Transverse colon (tissue), 4 donors: ENCODE measurements at regions not wholly inside any gene's neighbourhood (a gene's known extent, or its start where the extent isn't known, plus 50 kb on each side); places are given as distances from the start of the nearest gene placed in this dataset.
"Not testable (repeated sequence)": the region's sequence is repeated elsewhere in the genome, so short reads cannot be mapped to it uniquely, and the experiment has no call there.

Experiments used
- DNase-seq: peaks from one replicate; pipeline ENCODE4 v3.0.0-alpha.2; 2019
- H3K27ac ChIP-seq, 4 donors: fragments of 200-600 bp; sonication (generic); 2 replicates each; pipeline ENCODE4 v1.5.1; 2016 to 2018; ENCODE audit warnings: inconsistent platforms in 4 of 4
- H3K27me3 ChIP-seq: fragments of 200-600 bp; sonication (generic); 2 replicates; pipeline ENCODE4 v1.5.1; 2017; ENCODE audit warnings: inconsistent platforms
- H3K36me3 ChIP-seq, 4 donors: fragments of 200-600 bp; sonication (generic); 2 replicates each; pipeline ENCODE4 v1.5.1; 2017 to 2019; ENCODE audit warnings: inconsistent platforms in 4 of 4
- H3K4me1 ChIP-seq, 4 donors: fragments of 200-600 bp; sonication (generic); 2 replicates each; pipeline ENCODE4 v1.5.1; 2017 to 2020; ENCODE audit warnings: inconsistent platforms in 4 of 4
- H3K4me3 ChIP-seq, 4 donors: fragments of 200-600 bp; sonication (generic); 1 replicate in 1 of 4; 2 replicates in 3 of 4; pipeline versions ENCODE4 v1.5.1 to v1.6.1; 2017 to 2019; ENCODE audit warnings: inconsistent platforms in 4 of 4
- H3K9me3 ChIP-seq, 2 donors: fragments of 200-600 bp; sonication (generic); 2 replicates each; pipeline ENCODE4 v1.5.1; 2017 to 2019; ENCODE audit warnings: inconsistent platforms in 2 of 2
- WGBS, 2 donors: methylation state at CpG; one replicate each; pipeline ENCODE4 v1.1.5; 2018; ENCODE audit warnings: low coverage in 1 of 2; 5-methylcytosine and 5-hydroxymethylcytosine counted together
- in situ Hi-C, 4 donors: fragments of 200-750 bp; cut with MboI; loops; one replicate each; pipeline versions ENCODE4 v1.15.0 to v1.15.1; 2017; ENCODE audit warnings: low sequenced_read_pairs in 3 of 4, low pct_ligation_motif_present in 1 of 4, low pct_unique_long_range_greater_than_20kb in 1 of 4
- intact Hi-C: fragments of 100-400 bp; cut with DNase I; formaldehyde crosslinking; loops from one replicate; pipeline ENCODE4 v1.15.1; 2023; ENCODE audit warnings: low total_unique reads

DNA sequence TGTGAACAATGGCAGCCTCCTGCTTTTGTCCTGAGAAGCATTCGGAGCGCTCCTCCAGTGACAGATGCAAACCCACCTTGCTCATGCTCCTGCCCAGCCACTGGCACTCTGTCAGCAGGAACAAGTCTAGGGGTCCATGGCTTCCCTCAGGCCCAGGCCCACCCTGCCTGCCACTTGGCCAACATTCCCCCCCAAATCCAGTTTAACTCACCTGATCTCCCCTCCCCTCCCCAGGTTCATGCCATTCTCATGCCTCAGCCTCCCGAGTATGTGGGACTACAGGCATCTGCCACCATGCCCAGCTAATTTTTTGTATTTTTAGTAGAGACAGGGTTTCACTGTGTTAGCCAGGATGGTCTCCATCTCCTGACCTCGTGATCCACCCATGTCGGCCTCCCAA, 118.9 kb upstream of the TPTE start:
- intact Hi-C loops, H3K36me3 ChIP-seq, H3K27me3 ChIP-seq, in situ Hi-C loops, DNase-seq, H3K4me1 ChIP-seq, H3K4me3 ChIP-seq, H3K27ac ChIP-seq: not testable (repeated sequence)
- WGBS, 2 donors, result 77 to 78% methylated on average over 5 of the region's 5 CpGs
- H3K9me3 ChIP-seq, result peaks cover 42 to 54% of the 10 kb centered on the region in 2 donors

- not testable (repeated sequence) for H3K4me1 ChIP-seq
Measured at GRCh38 chr21:10405331-10405730, 116.1 kb upstream of the TPTE start.

DNA sequence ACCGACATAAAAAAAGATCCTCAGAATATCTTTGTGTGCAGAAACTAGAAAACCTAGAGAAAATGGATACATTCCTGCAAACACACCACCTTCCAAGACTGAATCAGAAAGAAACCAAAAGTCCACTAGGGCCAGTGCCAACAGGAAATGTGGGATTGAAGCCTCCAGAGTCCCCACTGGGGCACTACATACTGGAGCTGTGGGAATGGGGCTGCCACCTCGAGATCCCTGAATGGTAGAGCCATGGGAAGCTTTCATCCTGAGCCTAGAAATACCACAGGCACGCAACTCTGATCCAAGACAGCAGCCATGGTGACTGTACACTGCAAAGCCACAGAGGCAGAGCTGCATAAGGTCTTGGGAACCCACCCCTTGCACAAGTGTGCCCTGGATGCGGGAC, 111.6 kb upstream of the TPTE start:
- H3K4me3 ChIP-seq, H3K4me1 ChIP-seq, H3K27ac ChIP-seq, H3K36me3 ChIP-seq, in situ Hi-C loops, DNase-seq, intact Hi-C loops, H3K27me3 ChIP-seq: not testable (repeated sequence)
- peaks cover 9 to 17% of the 10 kb centered on the region in 2 donors for H3K9me3 ChIP-seq
- 55 to 75% methylated on average over 1 to 4 of the region's 4 CpGs for WGBS, 2 donors

More at GRCh38 chr21:10405331-10405730, 116.1 kb upstream of the TPTE start:
- H3K36me3 ChIP-seq, DNase-seq, H3K4me3 ChIP-seq, in situ Hi-C loops, H3K27ac ChIP-seq, H3K27me3 ChIP-seq, intact Hi-C loops: not testable (repeated sequence)
- H3K9me3 ChIP-seq, result peaks cover 40 to 51% of the 10 kb centered on the region in 2 donors
- WGBS, 2 donors, result 85% methylated on average over 29 to 36 of the region's 36 CpGs

DNA sequence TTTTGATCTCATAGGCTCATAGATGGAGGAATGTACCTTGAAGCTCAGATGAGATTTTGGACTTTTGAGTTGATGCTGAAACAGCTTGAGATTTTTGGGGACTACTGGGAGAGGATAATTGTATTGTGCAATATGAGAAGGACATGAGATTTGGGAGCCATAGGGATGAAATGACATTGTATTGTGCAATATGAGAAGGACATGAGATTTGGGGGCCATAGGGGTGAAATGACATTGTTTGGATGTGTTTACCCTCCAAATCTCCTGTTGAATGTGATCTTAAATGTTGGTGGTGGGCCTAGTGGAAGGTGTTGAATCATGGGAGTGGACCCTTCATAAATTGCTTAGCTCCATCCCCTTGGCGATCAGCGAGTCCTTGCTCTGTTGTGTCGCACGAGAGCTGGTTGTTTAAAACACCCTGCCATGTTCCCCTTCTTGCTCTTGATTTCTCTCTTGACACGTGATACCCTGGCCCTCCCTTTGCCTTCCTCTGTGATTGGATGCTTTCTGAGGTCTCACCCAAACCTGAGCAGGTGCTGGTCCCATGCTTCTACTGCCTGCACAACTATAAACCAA, 110.9 kb upstream of the TPTE start:
- H3K27me3 ChIP-seq, H3K4me3 ChIP-seq, in situ Hi-C loops, intact Hi-C loops, H3K27ac ChIP-seq, H3K36me3 ChIP-seq, H3K4me1 ChIP-seq, DNase-seq: not testable (repeated sequence)
- 22 to 56% methylated on average over 1 to 5 of the region's 5 CpGs for WGBS, 2 donors
- H3K9me3 ChIP-seq, result peaks cover 9 to 17% of the 10 kb centered on the region in 2 donors

DNA sequence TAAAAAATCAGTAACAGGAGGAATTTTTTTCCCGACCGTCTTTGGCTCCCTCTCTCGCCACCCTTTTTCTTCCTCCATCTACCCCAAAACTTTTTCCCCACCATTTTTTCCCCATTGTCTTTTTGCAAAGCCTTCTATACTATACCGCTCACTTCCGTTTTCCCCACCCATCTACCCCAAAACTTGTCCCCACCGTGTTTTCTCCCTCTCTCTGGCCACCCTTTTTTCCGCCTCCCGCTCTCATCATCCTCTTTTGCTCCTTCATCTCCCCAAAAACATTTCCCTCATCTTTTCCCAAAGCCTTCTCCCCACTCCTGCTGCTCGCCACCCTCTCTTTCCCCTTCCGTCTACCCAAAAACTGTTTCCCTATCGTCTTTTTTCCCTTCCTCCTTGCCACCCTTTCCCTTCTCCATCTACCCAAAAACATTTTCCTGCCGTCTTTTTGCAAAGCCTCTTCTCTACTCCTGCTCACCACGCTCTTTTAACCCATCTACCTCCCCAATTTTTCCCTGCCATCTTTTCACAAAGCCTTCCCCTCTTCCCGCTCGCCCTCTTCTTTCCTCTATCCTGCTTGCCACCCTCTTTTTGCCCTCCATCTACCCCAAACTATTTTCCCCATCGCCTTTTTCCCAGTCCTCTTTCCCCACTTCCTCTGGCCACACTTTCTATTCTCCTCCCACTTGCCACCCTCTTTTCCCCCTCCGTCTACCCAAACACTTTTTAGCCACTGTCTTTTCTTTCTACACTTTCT, 109.4 kb upstream of the TPTE start:
- in situ Hi-C loops, intact Hi-C loops: not testable (repeated sequence)

GRCh38 chr21:10412928-10413246, 108.5 kb upstream of the TPTE start:
- H3K4me3 ChIP-seq, H3K27ac ChIP-seq, DNase-seq, H3K4me1 ChIP-seq, H3K27me3 ChIP-seq, intact Hi-C loops, H3K36me3 ChIP-seq, in situ Hi-C loops: not testable (repeated sequence)
- H3K9me3 ChIP-seq, result peaks cover 23 to 26% of the 10 kb centered on the region in 2 donors
- WGBS, 2 donors, result 74 to 83% methylated on average over 4 to 8 of the region's 8 CpGs

More for the DNA sequence above, 109.4 kb upstream of the TPTE start:
- H3K27me3 ChIP-seq, H3K4me3 ChIP-seq, H3K4me1 ChIP-seq, H3K27ac ChIP-seq, H3K36me3 ChIP-seq, DNase-seq: not testable (repeated sequence)
- H3K9me3 ChIP-seq, result peaks cover 22 to 23% of the 10 kb centered on the region in 2 donors
- WGBS, 2 donors, result 75% methylated on average over 17 of the region's 17 CpGs

GRCh38 chr21:10413247-10414120, 107.9 kb upstream of the TPTE start:
- H3K27ac ChIP-seq, DNase-seq: not testable (repeated sequence)
- H3K9me3 ChIP-seq, result peaks cover 26 to 28% of the 10 kb centered on the region in 2 donors

GRCh38 chr21:10414121-10414924, 107.1 kb upstream of the TPTE start:
- 84 to 89% methylated on average over 4 to 14 of the region's 14 CpGs for WGBS, 2 donors

More at GRCh38 chr21:10413247-10414120, 107.9 kb upstream of the TPTE start:
- H3K4me3 ChIP-seq, intact Hi-C loops, H3K4me1 ChIP-seq, H3K27me3 ChIP-seq, H3K36me3 ChIP-seq, in situ Hi-C loops: not testable (repeated sequence)
- WGBS, 2 donors, result 88 to 90% methylated on average over 27 to 31 of the region's 31 CpGs

GRCh38 chr21:10414925-10415254, 106.5 kb upstream of the TPTE start:
- H3K27me3 ChIP-seq, H3K4me3 ChIP-seq, DNase-seq, intact Hi-C loops, H3K4me1 ChIP-seq, H3K36me3 ChIP-seq, in situ Hi-C loops, H3K27ac ChIP-seq: not testable (repeated sequence)
- 80 to 90% methylated on average over 4 of the region's 4 CpGs for WGBS, 2 donors
- peaks cover 31 to 34% of the 10 kb centered on the region in 2 donors for H3K9me3 ChIP-seq

More at GRCh38 chr21:10414121-10414924, 107.1 kb upstream of the TPTE start:
- H3K36me3 ChIP-seq, H3K4me3 ChIP-seq, H3K4me1 ChIP-seq, DNase-seq, H3K27me3 ChIP-seq, intact Hi-C loops, in situ Hi-C loops, H3K27ac ChIP-seq: not testable (repeated sequence)
- peaks cover 28 to 31% of the 10 kb centered on the region in 2 donors for H3K9me3 ChIP-seq

DNA sequence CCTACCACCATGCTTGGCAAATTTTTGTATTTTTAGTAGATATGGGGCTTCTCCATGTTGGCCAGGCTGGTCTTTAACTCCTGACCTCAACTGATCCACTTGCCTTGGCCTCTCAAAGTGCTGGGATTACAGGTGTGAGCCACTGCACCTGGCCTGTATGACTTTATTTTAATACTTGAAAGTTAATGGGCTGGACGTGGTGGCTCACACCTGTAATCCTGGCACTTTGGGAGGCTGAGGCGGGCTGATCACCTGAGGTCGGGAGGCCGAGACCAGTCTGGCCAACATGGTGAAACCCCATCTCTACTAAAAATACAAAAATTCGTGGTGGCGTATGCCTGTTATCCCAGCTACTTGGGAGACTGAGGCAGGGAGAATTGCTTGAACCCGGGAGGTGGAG, 105.9 kb upstream of the TPTE start:
- WGBS, 2 donors, result 57 to 60% methylated on average over 7 of the region's 7 CpGs
- peaks cover 33 to 34% of the 10 kb centered on the region in 2 donors for H3K9me3 ChIP-seq

More for the DNA sequence above, 105.9 kb upstream of the TPTE start:
- intact Hi-C loops, H3K4me3 ChIP-seq, in situ Hi-C loops, H3K27me3 ChIP-seq, H3K36me3 ChIP-seq, DNase-seq, H3K4me1 ChIP-seq, H3K27ac ChIP-seq: not testable (repeated sequence)
